GM18511 (cell line): ENCODE measurements at regions not wholly inside any gene's neighbourhood (a gene's known extent, or its start where the extent isn't known, plus 50 kb on each side); places are given as distances from the start of the nearest gene placed in this dataset.
"Not testable (repeated sequence)": the region's sequence is repeated elsewhere in the genome, so short reads cannot be mapped to it uniquely, and the experiment has no call there.

ENCODE experiments used
- ATAC-seq: cut with Tn5 transposase; IDR thresholded peaks from one replicate; pipeline ENCODE4 v1.9.1; 2021; ENCODE audit warnings: mild to moderate bottlenecking, moderate library complexity; ENCODE audit not compliant: unreplicated experiment

- no peak for ATAC-seq
Observed at GRCh38 chr13:50612717-50613116, 230.8 kb downstream of the DLEU7 start.

- ATAC-seq = no peak
Observed at GRCh38 chr13:50613356-50613831, 230.1 kb downstream of the DLEU7 start.

GRCh38 chr13:50615234-50615633 lies 228.3 kb downstream of the DLEU7 start:
- ATAC-seq = no peak

- no peak for ATAC-seq
Observed at GRCh38 chr13:50616101-50616500, 227.4 kb downstream of the DLEU7 start.

- no peak for ATAC-seq
Observed at GRCh38 chr13:50617134-50617721, 226.3 kb downstream of the DLEU7 start.

- ATAC-seq = no peak
Observed at GRCh38 chr13:50618206-50618605, 225.3 kb downstream of the DLEU7 start.

GRCh38 chr13:50626101-50626547 lies 217.4 kb downstream of the DLEU7 start:
- no peak for ATAC-seq

GRCh38 chr13:50627111-50627510 lies 216.4 kb downstream of the DLEU7 start:
- ATAC-seq = no peak

- not testable (repeated sequence) for ATAC-seq
Observed at GRCh38 chr13:50628512-50628911, 215.0 kb downstream of the DLEU7 start.

GRCh38 chr13:50629497-50629896 lies 214.0 kb downstream of the DLEU7 start:
- ATAC-seq = no peak

- no peak for ATAC-seq
Observed at GRCh38 chr13:50629966-50630365, 213.5 kb downstream of the DLEU7 start.

- ATAC-seq = no peak
Observed at GRCh38 chr13:50631041-50631440, 212.5 kb downstream of the DLEU7 start.

GRCh38 chr13:50634339-50634738 lies 209.2 kb downstream of the DLEU7 start:
- no peak for ATAC-seq

- peak; percentile 84 for ATAC-seq
Observed at GRCh38 chr13:50635504-50635903, 208.0 kb downstream of the DLEU7 start.

- ATAC-seq = peak; percentile 84
Observed at GRCh38 chr13:50636007-50636704, 207.3 kb downstream of the DLEU7 start.

GRCh38 chr13:50643060-50643459 lies 200.4 kb downstream of the DLEU7 start:
- no peak for ATAC-seq

- ATAC-seq = no peak
Observed at GRCh38 chr13:50644081-50644871, 199.2 kb downstream of the DLEU7 start.

- ATAC-seq = no peak
Observed at GRCh38 chr13:50645092-50645491, 198.4 kb downstream of the DLEU7 start.

GRCh38 chr13:50646070-50646469 lies 197.4 kb downstream of the DLEU7 start:
- no peak for ATAC-seq

GRCh38 chr13:50649211-50649610 lies 194.3 kb downstream of the DLEU7 start:
- ATAC-seq = no peak

- ATAC-seq = peak; percentile 68
Observed at GRCh38 chr13:50650592-50651504, 192.6 kb downstream of the DLEU7 start.
